ENCODE measurements at regions not wholly inside any gene's neighbourhood (a gene's known extent, or its start where the extent isn't known, plus 50 kb on each side); places are given as distances from the start of the nearest gene placed in this dataset.
A peak's percentile ranks its signal among the peaks of the same experiment; 100 is the strongest.

- no peak overlapping the region for H3K4me3 ChIP-seq (ENCODE audit: low read length in 3 of 3)
- no peak overlapping the region for H3K9ac ChIP-seq (ENCODE audit: low read length in 3 of 3)
- H3K27me3 ChIP-seq (ENCODE audit: control insufficient read depth, insufficient read depth, low read length), result no peaks in the 10 kb centered on the region
- H3K27ac ChIP-seq (ENCODE audit: low read depth in 2 of 2, low read length in 2 of 2), result no peak overlapping the region
- no peaks in the 10 kb centered on the region for H3K4me1 ChIP-seq (ENCODE audit: control insufficient read depth in 2 of 3, insufficient read depth in 2 of 3, low read depth in 1 of 3, low read length in 3 of 3)
- intact Hi-C loops (cut with DNase I), result no loop called here
- no peak for TF ChIP-seq CTCF (IDR thresholded peaks at IDR 0.05; ENCODE audit: borderline replicate concordance, extremely low read depth, insufficient read depth)
- no peaks in the 10 kb centered on the region for H3K36me3 ChIP-seq (ENCODE audit: control insufficient read depth in 2 of 3, insufficient read depth in 3 of 3, low read length in 3 of 3)
- H3K9me3 ChIP-seq (ENCODE audit: control insufficient read depth in 2 of 3, insufficient read depth in 1 of 3, low read length in 3 of 3), result no peaks in the 10 kb centered on the region
- FAIRE-seq (peak; percentile 33), DNase-seq (no peak)
These were observed 173.9 kb upstream of the MEOX2 start for GRCh38 chr7:15860264-15860949.

GRCh38 chr7:15857026-15857425 is 170.5 kb upstream of the MEOX2 start:
- Histone ChIP-seq H3K27me3 (ENCODE audit: control insufficient read depth, insufficient read depth, low read length) (no peaks in the 10 kb centered on the region), H3K4me3 (ENCODE audit: low read length in 3 of 3) (no peak overlapping the region), H3K36me3 (ENCODE audit: control insufficient read depth in 2 of 3, insufficient read depth in 3 of 3, low read length in 3 of 3) (no peaks in the 10 kb centered on the region), H3K27ac (ENCODE audit: low read depth in 2 of 2, low read length in 2 of 2) (no peak overlapping the region), H3K9ac (ENCODE audit: low read length in 3 of 3) (no peak overlapping the region), H3K4me1 (ENCODE audit: control insufficient read depth in 2 of 3, insufficient read depth in 2 of 3, low read depth in 1 of 3, low read length in 3 of 3) (no peaks in the 10 kb centered on the region), H3K9me3 (ENCODE audit: control insufficient read depth in 2 of 3, insufficient read depth in 1 of 3, low read length in 3 of 3) (no peaks in the 10 kb centered on the region)
- TF ChIP-seq CTCF (IDR thresholded peaks at IDR 0.05; ENCODE audit: borderline replicate concordance, extremely low read depth, insufficient read depth), result no peak
- DNase-seq (no peak), FAIRE-seq (no peak)
- intact Hi-C loops (cut with DNase I), result no loop called here

- H3K9me3 ChIP-seq (ENCODE audit: control insufficient read depth in 2 of 3, insufficient read depth in 1 of 3, low read length in 3 of 3), result no peaks in the 10 kb centered on the region
- H3K9ac ChIP-seq (ENCODE audit: low read length in 3 of 3), result no peak overlapping the region
- H3K4me3 ChIP-seq (ENCODE audit: low read length in 3 of 3), result no peak overlapping the region
- H3K27me3 ChIP-seq (ENCODE audit: control insufficient read depth, insufficient read depth, low read length), result no peaks in the 10 kb centered on the region
- no peak overlapping the region for H3K27ac ChIP-seq (ENCODE audit: low read depth in 2 of 2, low read length in 2 of 2)
- H3K4me1 ChIP-seq (ENCODE audit: control insufficient read depth in 2 of 3, insufficient read depth in 2 of 3, low read depth in 1 of 3, low read length in 3 of 3), result no peaks in the 10 kb centered on the region
- FAIRE-seq (no peak), DNase-seq (no peak)
- TF ChIP-seq CTCF (IDR thresholded peaks at IDR 0.05; ENCODE audit: borderline replicate concordance, extremely low read depth, insufficient read depth), result no peak
- intact Hi-C loops (cut with DNase I), result no loop called here
- no peaks in the 10 kb centered on the region for H3K36me3 ChIP-seq (ENCODE audit: control insufficient read depth in 2 of 3, insufficient read depth in 3 of 3, low read length in 3 of 3)
These were observed 169.8 kb upstream of the MEOX2 start for GRCh38 chr7:15856311-15856710.

Measured in kidney (tissue), 13 donors.